Astrocyte of the hippocampus (primary cell): ENCODE measurements at regions not wholly inside any gene's neighbourhood (a gene's known extent, or its start where the extent isn't known, plus 50 kb on each side); places are given as distances from the start of the nearest gene placed in this dataset.
A peak's percentile ranks its signal among the peaks of the same experiment; 100 is the strongest.

Source experiments
- DNase-seq: peaks from one replicate; pipeline ENCODE4 v3.0.0; 2011; ENCODE audit warnings: low read depth, low spot score

DNA sequence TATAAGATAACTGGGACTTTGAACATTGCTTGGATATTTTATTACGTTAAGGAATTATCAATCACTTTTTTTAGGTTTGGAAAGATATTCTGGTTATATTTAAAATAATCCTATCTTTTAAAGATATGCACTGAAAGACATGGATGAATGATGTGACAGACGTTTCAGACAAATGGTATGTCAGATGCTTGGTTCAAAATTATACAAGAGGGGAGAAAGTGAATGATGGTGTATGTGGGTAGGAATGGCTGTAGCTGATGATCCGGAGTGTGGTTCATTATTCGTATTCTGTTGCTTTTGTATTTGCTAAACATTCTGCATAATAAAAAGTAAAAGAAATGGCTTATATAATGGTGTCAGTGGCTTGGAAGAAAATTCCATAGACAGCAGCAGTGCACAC, 51.0 kb upstream of the SNRPB2 start:
- DNase-seq: no peak

- no peak for DNase-seq
Observed at GRCh38 chr20:16676891-16677290, 52.9 kb upstream of the SNRPB2 start.

DNA sequence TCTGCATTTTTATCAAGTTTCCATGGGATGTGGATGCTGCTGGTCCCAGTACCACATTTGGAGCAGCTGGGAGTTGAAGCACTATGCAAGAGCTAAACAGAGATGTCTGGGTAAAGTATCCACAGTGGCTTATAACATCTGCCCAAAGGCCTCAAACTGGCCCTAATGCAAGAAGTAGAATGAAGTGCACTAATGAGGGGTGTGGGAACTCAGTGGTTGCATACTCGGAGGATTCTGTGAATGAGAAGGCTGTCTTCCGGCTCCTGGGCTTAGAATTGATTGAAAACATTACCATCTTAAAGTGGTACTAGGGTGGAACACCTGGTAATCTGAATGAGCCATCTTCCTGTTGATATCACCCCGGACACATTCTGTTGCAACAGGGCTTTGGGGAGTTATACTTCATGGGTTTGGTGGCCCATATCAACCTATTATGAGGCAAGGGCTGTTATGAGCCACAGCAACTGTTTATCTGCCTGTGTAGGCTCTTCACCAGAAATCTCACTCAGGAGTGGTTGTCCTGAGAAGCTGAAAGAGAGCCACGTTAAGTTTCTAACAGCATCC, 54.7 kb upstream of the SNRPB2 start:
- no peak for DNase-seq

GRCh38 chr20:16674243-16674642, 55.6 kb upstream of the SNRPB2 start:
- no peak for DNase-seq

GRCh38 chr20:16672299-16672698, 57.5 kb upstream of the SNRPB2 start:
- DNase-seq: no peak

- no peak for DNase-seq
Observed at GRCh38 chr20:16671753-16672152, 58.1 kb upstream of the SNRPB2 start.

GRCh38 chr20:16666272-16666671, 63.6 kb upstream of the SNRPB2 start:
- no peak for DNase-seq

DNA sequence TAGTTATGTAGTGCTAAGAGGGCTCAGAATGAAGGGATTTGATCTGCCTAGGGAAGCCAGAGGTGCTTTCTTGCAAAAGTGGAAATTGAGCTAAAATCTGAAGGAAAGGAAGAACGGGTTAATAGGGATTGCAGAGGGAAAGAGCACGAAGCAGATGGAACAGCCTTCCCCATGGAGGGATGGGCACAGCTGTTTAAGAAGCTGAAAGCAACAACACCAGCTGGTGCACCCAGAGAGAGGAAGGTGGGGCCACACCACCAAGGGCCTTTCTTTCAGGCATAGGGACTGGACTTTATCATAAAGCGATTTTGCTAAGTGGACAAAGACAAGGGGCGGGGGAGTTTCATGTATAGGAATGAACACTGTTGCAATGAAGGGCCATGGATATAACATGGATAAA, 65.8 kb upstream of the SNRPB2 start:
- DNase-seq: no peak

- DNase-seq: no peak
Observed at GRCh38 chr20:16662467-16662866, 67.4 kb upstream of the SNRPB2 start.

GRCh38 chr20:16661756-16662155, 68.1 kb upstream of the SNRPB2 start:
- peak; percentile 69 for DNase-seq

GRCh38 chr20:16654858-16655535, 74.8 kb upstream of the SNRPB2 start:
- DNase-seq: no peak

GRCh38 chr20:16653266-16653665, 76.6 kb upstream of the SNRPB2 start:
- no peak for DNase-seq

- DNase-seq: no peak
Observed at GRCh38 chr20:16647875-16648597, 74.8 kb upstream of the KIF16B start.

GRCh38 chr20:16641511-16642023, 68.3 kb upstream of the KIF16B start:
- DNase-seq: no peak

- peak; percentile 4 for DNase-seq
Observed at GRCh38 chr20:16639027-16639941, 66.0 kb upstream of the KIF16B start.

DNA sequence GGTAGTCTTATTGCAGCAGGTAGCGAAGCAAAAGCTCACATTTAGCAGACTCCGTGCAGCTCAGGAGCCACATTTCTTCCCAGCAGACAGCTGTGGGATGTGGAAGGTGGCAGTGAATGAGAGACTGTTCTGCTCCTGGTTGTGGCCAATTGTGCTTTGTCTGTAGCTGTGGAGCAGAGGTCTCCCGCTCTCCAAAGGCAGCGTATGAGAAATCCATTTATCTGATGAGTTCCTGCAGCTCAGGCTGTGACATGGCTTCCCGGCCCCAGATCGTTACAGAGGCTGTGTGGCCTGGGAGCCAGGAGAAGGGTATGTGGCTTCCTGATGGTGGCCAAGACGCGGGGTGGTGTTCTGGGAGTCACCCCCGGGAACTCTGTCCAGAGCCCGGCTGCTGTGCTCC, 64.5 kb upstream of the KIF16B start:
- no peak for DNase-seq

GRCh38 chr20:16626849-16627248, 53.6 kb upstream of the KIF16B start:
- DNase-seq: no peak

GRCh38 chr20:16624106-16624505, 50.9 kb upstream of the KIF16B start:
- no peak for DNase-seq
